Thymus (tissue), 11 donors: ENCODE measurements at regions not wholly inside any gene's neighbourhood (a gene's known extent, or its start where the extent isn't known, plus 50 kb on each side); places are given as distances from the start of the nearest gene placed in this dataset.
"Not testable (repeated sequence)": the region's sequence is repeated elsewhere in the genome, so short reads cannot be mapped to it uniquely, and the experiment has no call there.

Experiments
- DNase-seq, 9 donors: peaks; one replicate each; pipeline ENCODE4 v3.0.0-alpha.2; 2013; ENCODE audit warnings: low spot score in 9 of 9, low read depth in 6 of 9, missing footprints in 1 of 9
- H3K27ac ChIP-seq, 2 donors: one replicate each; pipeline ENCODE4 v1.5.1; 2013; ENCODE audit warnings: control low read depth in 1 of 2, low read depth in 1 of 2, low read length in 1 of 2, mild to moderate bottlenecking in 1 of 2, moderate library complexity in 1 of 2
- H3K27me3 ChIP-seq, 2 donors: one replicate each; pipeline ENCODE4 v1.5.1; 2013; ENCODE audit warnings: low read length in 1 of 2; ENCODE audit not compliant: control insufficient read depth in 2 of 2, insufficient read depth in 1 of 2
- H3K36me3 ChIP-seq, 2 donors: one replicate each; pipeline ENCODE4 v1.5.1; 2013; ENCODE audit warnings: low read length in 1 of 2, mild to moderate bottlenecking in 1 of 2, moderate library complexity in 1 of 2; ENCODE audit not compliant: control insufficient read depth in 2 of 2, insufficient read depth in 2 of 2
- H3K4me1 ChIP-seq, 2 donors: one replicate each; pipeline ENCODE4 v1.5.1; 2013; ENCODE audit warnings: low read length in 2 of 2; ENCODE audit not compliant: control insufficient read depth in 2 of 2, insufficient read depth in 2 of 2
- H3K4me3 ChIP-seq, 2 donors: one replicate each; pipeline ENCODE4 v1.5.1; 2013; ENCODE audit warnings: low read length in 2 of 2, control low read depth in 1 of 2, mild to moderate bottlenecking in 1 of 2
- H3K9me3 ChIP-seq, 2 donors: one replicate each; pipeline ENCODE4 v1.5.1; 2013; ENCODE audit warnings: low read length in 1 of 2, mild to moderate bottlenecking in 1 of 2; ENCODE audit not compliant: control insufficient read depth in 2 of 2, insufficient read depth in 1 of 2
- WGBS: extraction: QIAGEN DNeasy Blood & Tissue Kit; methylation state at CpG from one replicate; pipeline ENCODE4 v1.1.7; 2013; 5-methylcytosine and 5-hydroxymethylcytosine counted together
- donor health status: healthy.

GRCh38 chr11:92061456-92062062 lies 163.1 kb upstream of the FAT3 start:
- H3K9me3 ChIP-seq = no peaks in the 10 kb centered on the region
- DNase-seq = no peak
- H3K36me3 ChIP-seq = no peaks in the 10 kb centered on the region
- no peak overlapping the region for H3K27ac ChIP-seq
- H3K4me3 ChIP-seq = no peak overlapping the region
- no peaks in the 10 kb centered on the region for H3K27me3 ChIP-seq
- 70% methylated on average over 3 of the region's 3 CpGs for WGBS
- H3K4me1 ChIP-seq = no peaks in the 10 kb centered on the region

- DNase-seq = no peak
- Histone ChIP-seq H3K36me3 (no peaks in the 10 kb centered on the region), H3K4me3 (no peak overlapping the region), H3K9me3 (no peaks in the 10 kb centered on the region), H3K4me1 (no peaks in the 10 kb centered on the region), H3K27me3 (no peaks in the 10 kb centered on the region), H3K27ac (no peak overlapping the region)
- WGBS = 66% methylated on average over 2 of the region's 2 CpGs
Observed at GRCh38 chr11:92057849-92058442, 166.7 kb upstream of the FAT3 start.

- no peaks in the 10 kb centered on the region for H3K9me3 ChIP-seq
- H3K36me3 ChIP-seq = no peaks in the 10 kb centered on the region
- no peaks in the 10 kb centered on the region for H3K4me1 ChIP-seq
- DNase-seq = no peak
- H3K4me3 ChIP-seq = no peak overlapping the region
- H3K27ac ChIP-seq = no peak overlapping the region
- H3K27me3 ChIP-seq = no peaks in the 10 kb centered on the region
Observed at GRCh38 chr11:92053216-92053615, 171.4 kb upstream of the FAT3 start.

- no peaks in the 10 kb centered on the region for H3K4me1 ChIP-seq
- no peaks in the 10 kb centered on the region for H3K27me3 ChIP-seq
- no peak overlapping the region for H3K4me3 ChIP-seq
- DNase-seq = no peak
- no peak overlapping the region for H3K27ac ChIP-seq
- 64% methylated on average over 2 of the region's 2 CpGs for WGBS
- H3K9me3 ChIP-seq = no peaks in the 10 kb centered on the region
- H3K36me3 ChIP-seq = no peaks in the 10 kb centered on the region
Observed at GRCh38 chr11:92050305-92050704, 174.3 kb upstream of the FAT3 start.

GRCh38 chr11:92048415-92048814 lies 176.2 kb upstream of the FAT3 start:
- Histone ChIP-seq H3K27me3 (no peaks in the 10 kb centered on the region), H3K9me3 (no peaks in the 10 kb centered on the region), H3K36me3 (no peaks in the 10 kb centered on the region), H3K4me3 (no peak overlapping the region), H3K27ac (no peak overlapping the region), H3K4me1 (no peaks in the 10 kb centered on the region)
- WGBS = 23% methylated on average over 1 of the region's 1 CpG
- DNase-seq = no peak

GRCh38 chr11:92046103-92046502 lies 178.5 kb upstream of the FAT3 start:
- H3K4me1 ChIP-seq = no peaks in the 10 kb centered on the region
- no peak overlapping the region for H3K4me3 ChIP-seq
- H3K36me3 ChIP-seq = no peaks in the 10 kb centered on the region
- DNase-seq = no peak
- H3K9me3 ChIP-seq = no peaks in the 10 kb centered on the region
- no peak overlapping the region for H3K27ac ChIP-seq
- no peaks in the 10 kb centered on the region for H3K27me3 ChIP-seq

- H3K27ac ChIP-seq = no peak overlapping the region
- H3K36me3 ChIP-seq = no peaks in the 10 kb centered on the region
- no peaks in the 10 kb centered on the region for H3K4me1 ChIP-seq
- H3K27me3 ChIP-seq = no peaks in the 10 kb centered on the region
- no peak overlapping the region for H3K4me3 ChIP-seq
- no peak for DNase-seq
- H3K9me3 ChIP-seq = no peaks in the 10 kb centered on the region
Observed at GRCh38 chr11:92045301-92045700, 179.3 kb upstream of the FAT3 start.

- Histone ChIP-seq H3K4me3 (no peak overlapping the region), H3K27ac (no peak overlapping the region), H3K36me3 (no peaks in the 10 kb centered on the region), H3K27me3 (no peaks in the 10 kb centered on the region), H3K4me1 (no peaks in the 10 kb centered on the region), H3K9me3 (no peaks in the 10 kb centered on the region)
- 89% methylated on average over 1 of the region's 1 CpG for WGBS
- DNase-seq = no peak
Observed at GRCh38 chr11:92035488-92035887, 189.1 kb upstream of the FAT3 start.

GRCh38 chr11:92027136-92027535 lies 197.5 kb upstream of the FAT3 start:
- H3K4me1 ChIP-seq, DNase-seq, H3K27ac ChIP-seq, H3K27me3 ChIP-seq, H3K36me3 ChIP-seq, H3K4me3 ChIP-seq, H3K9me3 ChIP-seq: not testable (repeated sequence)
- 83% methylated on average over 16 of the region's 16 CpGs for WGBS
